HL-60/S4 treated with phorbol 12-myristate 13-acetate at 8.2 ng/mL for 4 days and 3 days (cell line): ENCODE measurements at regions not wholly inside any gene's neighbourhood (a gene's known extent, or its start where the extent isn't known, plus 50 kb on each side); places are given as distances from the start of the nearest gene placed in this dataset.

Experiments
- in situ Hi-C: fragments of 300-500 bp; cut with MboI; formaldehyde crosslinking; loops from 2 replicates; pipeline ENCODE4 v1.15.0; 2022; ENCODE audit warnings: low sequenced_read_pairs

GRCh38 chr6:98280492-98280891 is 553.9 kb upstream of the POU3F2 start:
- in situ Hi-C loops, result no loop called here

DNA sequence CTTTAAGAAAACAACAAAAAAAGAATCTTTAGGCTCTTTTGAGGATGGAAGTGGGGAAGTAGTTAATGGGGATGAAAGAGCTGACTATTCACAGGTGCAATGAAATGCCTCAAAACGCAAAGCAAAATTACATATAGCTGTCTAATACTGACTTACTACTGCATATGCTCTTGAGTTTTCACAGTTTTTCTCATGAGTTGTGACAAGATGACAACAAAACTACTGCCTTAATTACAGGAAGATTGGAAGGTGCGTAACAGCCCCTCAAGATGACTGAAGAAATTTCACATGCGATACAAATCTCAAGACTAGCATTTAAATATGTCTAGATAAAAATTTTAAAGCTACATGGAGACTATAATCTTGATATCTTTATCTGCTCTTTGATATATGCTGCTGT is 547.8 kb upstream of the POU3F2 start:
- in situ Hi-C loops, result no loop called here

DNA sequence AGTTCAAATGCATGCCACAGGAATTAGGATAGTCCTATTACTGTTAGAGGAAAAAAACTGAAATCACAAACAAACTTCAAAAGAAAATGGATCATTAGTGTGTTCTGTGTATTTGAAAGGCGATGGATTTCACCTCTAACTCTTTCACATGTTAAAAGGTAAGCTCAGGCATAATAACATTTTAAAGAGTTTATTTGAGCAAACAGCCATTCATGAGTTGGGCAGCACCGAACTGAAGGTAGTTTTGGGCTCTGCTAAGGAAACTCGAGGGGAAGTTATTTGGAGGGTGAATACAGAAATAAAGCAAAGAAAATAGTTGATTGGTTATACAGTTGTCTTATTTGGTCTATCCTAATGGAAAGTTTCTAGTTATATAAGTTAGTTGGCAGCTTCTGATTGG is 546.5 kb upstream of the POU3F2 start:
- in situ Hi-C loops, result no loop called here

GRCh38 chr6:98292810-98293209 is 541.6 kb upstream of the POU3F2 start:
- in situ Hi-C loops, result no loop called here

DNA sequence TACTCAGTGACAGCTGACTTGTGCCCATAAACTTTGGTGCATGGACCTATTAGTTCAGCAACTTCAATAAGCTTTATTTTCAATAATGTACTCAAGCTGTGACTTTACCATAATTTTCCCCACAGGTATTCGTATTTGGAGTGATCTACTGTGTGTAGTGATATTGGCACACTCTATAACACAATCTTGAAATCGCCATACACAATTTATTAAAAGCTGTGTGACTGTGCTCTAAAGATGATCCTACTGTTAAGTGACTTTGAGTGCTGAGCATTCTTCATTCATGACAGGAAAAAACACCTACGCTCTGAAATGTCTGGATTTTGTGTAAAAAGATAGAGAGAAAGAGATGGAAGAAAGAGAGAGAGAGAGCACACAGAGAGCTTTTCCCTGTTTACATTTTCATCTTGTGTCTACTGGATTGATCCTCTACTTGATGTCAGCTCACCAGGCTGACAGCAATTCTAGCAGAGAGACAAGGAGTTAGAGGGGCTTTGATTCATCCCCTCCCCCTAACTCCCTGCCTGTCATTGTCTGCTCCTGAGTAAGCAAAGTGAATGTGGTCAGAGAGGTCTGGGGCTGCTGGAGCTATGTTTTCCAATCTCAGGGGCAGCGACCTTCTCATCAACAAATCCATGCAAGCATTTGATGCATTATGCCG is 538.7 kb upstream of the POU3F2 start:
- in situ Hi-C loops, result no loop called here

DNA sequence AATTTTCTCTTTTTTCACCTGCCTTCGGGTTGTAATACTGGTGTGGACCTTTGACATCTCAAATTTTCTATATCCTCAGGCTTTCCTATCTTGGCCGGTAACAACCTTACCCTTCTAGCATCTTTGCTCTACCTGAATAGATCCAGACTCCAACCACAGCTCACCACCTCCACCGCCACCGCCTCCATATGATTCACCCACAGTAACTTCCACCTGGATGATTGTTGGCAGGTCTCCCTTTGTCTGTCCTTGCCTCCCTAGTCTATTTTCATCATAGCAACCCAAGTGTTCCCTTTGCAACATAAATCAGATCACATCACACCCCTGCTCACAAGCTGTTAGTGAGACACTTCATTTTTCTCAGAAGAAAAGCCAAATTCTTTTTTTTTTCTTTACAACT is 525.8 kb upstream of the POU3F2 start:
- in situ Hi-C loops, result no loop called here

GRCh38 chr6:98310443-98310842 is 523.9 kb upstream of the POU3F2 start:
- in situ Hi-C loops, result no loop called here

GRCh38 chr6:98323605-98324004 is 510.8 kb upstream of the POU3F2 start:
- in situ Hi-C loops, result no loop called here

- in situ Hi-C loops, result no loop called here
Observed at GRCh38 chr6:98324446-98324845, 509.9 kb upstream of the POU3F2 start.

DNA sequence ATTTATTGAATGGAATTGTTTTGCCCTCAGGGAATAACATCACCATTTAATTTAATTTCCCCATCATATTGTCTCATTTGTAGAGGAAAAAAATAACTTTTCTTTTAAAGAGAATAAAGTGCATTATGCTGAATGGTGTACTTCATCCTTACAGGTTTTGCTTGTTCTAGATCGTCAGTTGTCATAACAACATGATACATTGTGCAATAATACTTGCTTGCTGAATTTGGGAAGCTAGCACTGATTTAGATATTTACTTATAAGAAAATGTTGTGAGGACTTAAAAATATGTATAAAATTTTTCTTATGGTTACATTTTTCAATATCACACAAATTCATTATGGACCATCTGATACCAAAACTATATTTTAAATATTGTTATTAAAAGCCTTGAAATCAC is 509.0 kb upstream of the POU3F2 start:
- in situ Hi-C loops, result no loop called here

GRCh38 chr6:98333273-98333672 is 501.1 kb upstream of the POU3F2 start:
- in situ Hi-C loops, result no loop called here

- in situ Hi-C loops, result no loop called here
Observed at GRCh38 chr6:98335594-98335993, 498.8 kb upstream of the POU3F2 start.

- in situ Hi-C loops, result no loop called here
Observed at GRCh38 chr6:98339506-98339905, 494.9 kb upstream of the POU3F2 start.

- in situ Hi-C loops, result no loop called here
Observed at GRCh38 chr6:98343004-98343403, 491.4 kb upstream of the POU3F2 start.

GRCh38 chr6:98343797-98344196 is 490.6 kb upstream of the POU3F2 start:
- in situ Hi-C loops, result no loop called here

- in situ Hi-C loops, result no loop called here
Observed at GRCh38 chr6:98352348-98352747, 482.0 kb upstream of the POU3F2 start.

DNA sequence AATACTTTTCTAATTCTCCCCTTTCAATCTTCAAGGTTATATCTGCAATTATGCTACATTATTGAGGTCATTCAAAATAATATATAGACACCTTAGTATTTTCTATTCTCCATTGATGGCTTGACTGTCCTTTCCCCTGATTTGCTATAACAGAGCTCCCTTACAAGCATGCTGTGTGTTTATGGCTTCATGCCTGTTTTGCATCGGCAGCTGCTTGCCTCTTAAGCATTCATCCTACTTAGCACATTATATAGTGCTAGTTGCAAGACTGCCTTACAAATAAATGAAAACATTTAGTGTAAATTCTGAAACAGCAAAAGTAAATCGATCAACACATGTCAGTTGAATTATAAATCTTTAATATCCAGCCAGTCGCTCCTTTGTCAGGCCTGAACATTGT is 476.2 kb upstream of the POU3F2 start:
- in situ Hi-C loops, result no loop called here

DNA sequence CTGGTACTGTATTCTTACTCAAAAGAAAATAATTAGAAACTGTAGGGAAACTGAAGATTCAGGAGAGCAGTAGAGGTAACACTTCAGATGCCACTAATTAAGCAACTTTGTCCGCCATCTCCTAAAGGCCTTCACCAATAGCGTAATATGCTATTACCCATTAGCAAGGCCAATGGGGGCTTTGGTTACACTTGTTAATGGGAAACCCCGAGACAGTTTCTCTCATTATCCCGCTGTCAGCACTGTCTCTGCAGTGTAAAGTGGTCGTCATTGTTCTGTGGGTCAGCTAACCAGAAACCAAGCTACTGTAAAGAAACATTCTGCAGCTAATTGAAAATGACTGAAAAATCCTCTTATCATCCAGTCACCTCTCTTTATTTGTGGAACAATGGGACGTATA is 468.0 kb upstream of the POU3F2 start:
- in situ Hi-C loops, result no loop called here

DNA sequence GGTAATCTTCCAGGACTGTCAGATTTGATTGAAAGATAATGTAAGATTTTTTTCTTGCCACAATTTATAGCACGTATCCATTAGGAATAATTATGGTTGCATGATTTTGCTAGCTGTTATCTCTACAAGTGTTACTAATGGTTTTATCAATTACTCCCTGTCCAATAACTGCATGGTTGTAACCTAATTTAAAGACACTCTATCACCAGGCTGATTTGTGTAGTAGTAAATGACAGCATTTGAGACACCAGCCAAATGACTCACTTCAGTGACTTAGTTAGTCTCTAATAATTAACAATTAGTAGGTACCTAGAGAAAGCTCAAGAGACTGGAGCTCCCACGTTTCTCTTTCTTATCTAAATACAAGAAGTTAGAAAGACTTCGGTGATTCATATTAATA is 453.8 kb upstream of the POU3F2 start:
- in situ Hi-C loops, result no loop called here

GRCh38 chr6:98382246-98382645 is 452.1 kb upstream of the POU3F2 start:
- in situ Hi-C loops, result no loop called here

DNA sequence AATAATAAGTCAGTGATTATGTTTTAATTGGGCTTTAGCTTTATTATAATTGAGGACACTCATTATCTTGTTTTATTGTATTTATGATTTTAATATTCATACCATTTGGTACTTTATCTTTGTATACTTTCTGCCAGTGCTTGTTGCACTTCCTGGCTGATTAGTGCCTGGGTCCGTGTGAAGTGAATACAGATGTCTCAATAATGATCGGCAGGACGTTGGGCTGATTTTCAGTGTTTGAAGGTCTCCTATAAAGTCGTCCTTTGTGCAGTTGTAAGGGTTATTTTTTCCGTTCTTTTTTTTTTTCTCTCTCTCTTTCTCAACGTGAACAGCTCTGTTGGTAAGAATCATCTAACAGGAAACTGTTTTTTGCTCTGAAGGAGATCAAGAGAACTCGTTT is 450.0 kb upstream of the POU3F2 start:
- in situ Hi-C loops, result no loop called here

DNA sequence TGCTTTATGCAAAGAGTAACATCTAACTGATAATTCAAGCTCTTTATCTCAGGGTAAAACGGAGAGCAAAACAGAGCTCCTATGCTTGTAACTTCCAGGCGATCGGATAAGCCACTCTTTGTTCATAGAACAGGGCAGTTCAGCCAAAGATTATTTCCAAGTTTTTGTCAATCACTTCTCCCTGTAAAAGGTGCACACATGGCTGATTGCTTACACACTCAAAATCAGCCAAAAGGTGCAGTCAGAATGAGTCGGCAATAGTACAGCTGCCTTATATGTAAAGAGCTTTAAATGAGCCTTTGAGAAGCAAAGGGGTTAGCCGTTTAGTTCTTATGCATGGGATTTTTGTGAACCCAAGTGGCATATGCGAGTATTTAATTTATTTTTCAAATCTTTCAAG is 449.6 kb upstream of the POU3F2 start:
- in situ Hi-C loops, result no loop called here

GRCh38 chr6:98395610-98396166 is 438.7 kb upstream of the POU3F2 start:
- in situ Hi-C loops, result no loop called here
